ENCODE measurements at regions not wholly inside any gene's neighbourhood (a gene's known extent, or its start where the extent isn't known, plus 50 kb on each side); places are given as distances from the start of the nearest gene placed in this dataset.
"Not testable (repeated sequence)": the region's sequence is repeated elsewhere in the genome, so short reads cannot be mapped to it uniquely, and the experiment has no call there.

DNA sequence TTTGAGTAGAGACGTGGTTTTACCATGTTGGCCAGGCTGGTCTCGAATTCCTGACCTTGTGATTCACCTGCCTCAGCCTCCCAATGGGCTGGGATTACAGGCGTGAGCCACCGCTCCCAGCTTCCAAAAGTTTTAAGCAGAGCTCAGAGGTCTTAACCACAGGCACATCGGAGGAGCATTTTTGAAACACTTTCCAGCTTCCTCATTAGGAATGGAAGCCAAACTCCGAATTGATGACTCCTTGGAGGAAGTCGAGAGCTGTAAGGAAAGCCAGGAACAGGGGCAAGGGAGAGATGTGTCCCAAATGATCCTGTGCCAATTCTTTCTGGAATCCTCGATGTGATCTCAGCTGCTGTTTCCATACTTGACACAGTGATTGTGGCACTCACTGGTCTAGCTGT, 56.2 kb upstream of the CCZ1B start:
- H3K4me3 ChIP-seq (ENCODE audit: low read length); DNase-seq (ENCODE audit: low read depth, low spot score): not testable (repeated sequence)

DNA sequence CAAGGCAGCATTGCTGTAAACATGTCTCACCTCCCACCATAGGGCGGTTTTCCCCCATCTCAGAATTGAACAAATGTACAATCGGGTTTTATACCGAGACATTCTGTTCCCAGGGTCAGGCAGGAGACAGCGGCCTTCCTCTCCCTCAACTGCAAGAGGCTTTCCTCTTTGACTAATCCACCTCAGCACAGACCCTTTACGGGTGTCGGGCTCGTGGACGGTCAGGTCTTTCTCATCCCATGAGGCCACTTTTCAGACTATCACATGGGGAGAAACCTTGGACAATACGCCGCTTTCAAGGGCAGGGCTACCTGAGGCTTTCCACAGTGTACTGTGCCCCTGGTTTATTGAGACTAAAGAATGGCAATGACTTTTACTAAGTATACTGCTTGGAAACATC, 57.7 kb upstream of the CCZ1B start:
- not testable (repeated sequence) for DNase-seq (ENCODE audit: low read depth, low spot score)

DNA sequence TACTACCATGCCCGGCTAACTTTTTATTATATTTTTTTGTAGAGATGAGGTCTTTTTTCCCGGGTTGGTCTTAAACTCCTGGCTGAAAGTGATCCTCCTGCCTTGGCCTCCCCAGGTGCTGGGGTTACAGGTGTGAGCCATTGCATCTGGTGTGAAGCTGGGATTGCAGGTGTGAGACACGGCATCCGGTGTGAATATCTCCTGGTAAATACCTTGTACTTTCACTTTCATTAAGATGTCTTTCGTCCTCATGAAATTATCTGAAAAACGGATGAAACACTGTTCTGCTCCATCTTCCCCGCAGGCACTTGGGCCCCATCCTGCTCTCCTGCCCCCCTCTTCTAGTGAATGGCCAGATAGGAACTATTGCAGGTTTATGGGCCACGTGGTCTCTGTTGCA, 60.1 kb upstream of the CCZ1B start:
- DNase-seq (ENCODE audit: low read depth, low spot score) = no peak
- H3K4me3 ChIP-seq (ENCODE audit: low read length) = no peak overlapping the region

More for the DNA sequence above, 57.7 kb upstream of the CCZ1B start:
- H3K4me3 ChIP-seq (ENCODE audit: low read length) = not testable (repeated sequence)

DNA sequence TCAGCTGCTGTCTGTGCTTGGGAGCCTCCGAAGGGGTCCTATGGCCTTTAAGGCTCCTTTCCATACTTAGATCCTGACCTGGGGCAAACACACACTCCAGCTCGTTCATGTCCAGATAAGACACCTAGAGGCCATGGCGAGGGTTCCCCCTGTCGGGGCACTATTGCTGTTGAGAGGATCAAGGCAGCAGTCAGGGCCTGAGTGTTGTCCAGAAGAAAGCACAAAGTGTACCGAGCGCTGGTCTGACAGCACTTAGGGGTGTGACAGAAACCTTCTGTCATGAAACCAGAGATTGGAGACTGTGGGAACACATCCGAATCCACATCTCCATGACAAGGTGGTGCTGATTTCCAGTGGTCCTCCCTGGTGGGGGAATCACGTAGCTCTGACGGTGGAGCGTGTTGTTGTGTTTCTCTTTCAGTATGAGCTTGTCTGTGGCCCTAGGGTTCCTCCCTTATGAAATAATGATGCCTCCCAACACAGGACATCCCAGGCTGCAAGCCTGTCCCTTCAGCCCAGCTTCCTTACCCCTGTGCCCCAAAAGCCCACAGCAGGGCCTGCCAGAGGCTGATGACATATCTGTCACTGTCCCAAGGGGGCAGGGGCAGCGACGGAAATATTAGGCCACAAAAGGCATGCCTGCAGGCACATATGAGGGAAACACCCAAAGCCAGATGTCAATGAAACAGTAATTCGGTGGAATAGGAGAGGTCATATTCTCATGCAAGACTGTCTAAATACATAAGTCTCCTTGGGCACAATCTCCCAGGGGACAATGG, 62.4 kb upstream of the CCZ1B start:
- DNase-seq (ENCODE audit: low read depth, low spot score); H3K4me3 ChIP-seq (ENCODE audit: low read length): not testable (repeated sequence)

DNA sequence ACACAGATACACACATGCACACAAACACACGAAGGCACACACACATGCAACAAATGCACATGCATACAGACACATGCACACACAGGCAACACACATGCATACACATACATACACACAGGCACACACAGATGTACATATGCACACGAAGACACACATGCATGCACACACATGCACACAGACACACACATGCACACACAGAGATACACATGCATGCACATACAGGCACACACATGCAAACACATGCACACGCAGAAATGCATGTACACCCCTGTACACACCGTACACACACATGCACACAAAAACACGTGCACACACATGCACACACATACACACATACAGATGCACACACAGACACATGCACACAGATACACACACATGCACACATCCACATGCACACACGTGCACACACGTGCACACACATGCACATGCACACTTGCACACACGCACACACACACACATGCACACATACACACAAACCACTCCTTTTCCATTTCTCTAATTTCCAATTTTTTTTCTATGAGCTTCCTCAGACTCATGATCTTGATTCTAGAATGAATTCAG, 63.3 kb upstream of the CCZ1B start:
- DNase-seq (ENCODE audit: low read depth, low spot score) = no peak
- H3K4me3 ChIP-seq (ENCODE audit: low read length) = no peak overlapping the region

DNA sequence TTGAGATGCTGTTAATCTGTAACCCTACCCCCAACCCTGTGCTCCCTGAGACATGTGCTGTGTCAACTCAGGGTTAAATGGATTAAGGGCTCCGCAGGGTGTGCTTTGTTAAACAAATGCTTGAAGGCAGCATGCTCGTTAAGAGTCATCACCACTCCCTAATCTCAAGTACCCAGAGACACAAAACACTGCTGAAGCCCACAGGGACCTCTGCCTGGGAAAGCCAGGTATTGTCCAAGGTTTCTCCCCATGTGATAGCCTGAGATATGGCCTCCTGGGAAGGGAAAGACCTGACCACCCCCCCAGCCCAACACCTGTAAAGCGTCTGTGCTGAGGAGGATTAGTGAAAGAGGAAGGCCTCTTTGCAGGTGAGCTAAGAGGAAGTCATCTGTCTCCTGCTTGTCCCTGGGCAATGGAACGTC, 76.0 kb upstream of the CCZ1B start:
- DNase-seq (ENCODE audit: low read depth, low spot score); H3K4me3 ChIP-seq (ENCODE audit: low read length): not testable (repeated sequence)

DNA sequence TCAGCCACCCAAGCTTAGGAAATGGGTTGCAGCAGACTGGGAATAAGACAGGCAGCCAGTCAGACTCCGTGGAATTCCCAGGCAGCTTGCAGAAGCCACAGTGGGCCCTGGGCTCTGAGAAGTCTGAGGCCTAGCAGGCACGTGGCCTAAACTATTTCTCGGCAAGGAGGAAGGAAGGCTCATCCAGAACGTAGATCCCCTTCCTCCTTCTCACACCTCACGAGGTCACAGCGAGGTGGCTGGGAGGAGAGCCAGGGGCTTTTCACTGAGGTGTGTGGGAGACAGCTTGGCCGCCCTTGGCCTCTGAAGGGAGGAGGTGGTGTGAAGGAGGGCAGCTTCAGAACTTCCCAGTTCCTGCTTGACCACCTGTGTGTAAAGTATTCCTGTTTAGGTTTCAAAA, 77.2 kb upstream of the CCZ1B start:
- not testable (repeated sequence) for H3K4me3 ChIP-seq (ENCODE audit: low read length); DNase-seq (ENCODE audit: low read depth, low spot score)

DNA sequence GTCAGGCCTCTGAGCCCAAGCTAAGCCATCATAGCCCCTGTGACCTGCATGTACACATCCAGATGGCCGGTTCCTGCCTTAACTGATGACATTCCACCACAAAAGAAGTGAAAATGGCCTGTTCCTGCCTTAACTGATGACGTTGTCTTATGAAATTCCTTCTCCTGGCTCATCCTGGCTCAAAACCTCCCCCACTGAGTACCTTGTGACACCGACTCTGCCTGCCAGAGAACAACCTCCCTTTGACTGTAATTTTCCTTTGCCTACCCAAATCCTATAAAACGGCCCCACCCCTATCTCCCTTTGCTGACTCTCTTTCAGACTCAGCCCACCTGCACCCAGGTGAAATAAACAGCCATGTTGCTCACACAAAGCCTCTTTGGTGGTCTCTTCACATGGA, 77.7 kb upstream of the CCZ1B start:
- H3K4me3 ChIP-seq (ENCODE audit: low read length); DNase-seq (ENCODE audit: low read depth, low spot score): not testable (repeated sequence)

DNA sequence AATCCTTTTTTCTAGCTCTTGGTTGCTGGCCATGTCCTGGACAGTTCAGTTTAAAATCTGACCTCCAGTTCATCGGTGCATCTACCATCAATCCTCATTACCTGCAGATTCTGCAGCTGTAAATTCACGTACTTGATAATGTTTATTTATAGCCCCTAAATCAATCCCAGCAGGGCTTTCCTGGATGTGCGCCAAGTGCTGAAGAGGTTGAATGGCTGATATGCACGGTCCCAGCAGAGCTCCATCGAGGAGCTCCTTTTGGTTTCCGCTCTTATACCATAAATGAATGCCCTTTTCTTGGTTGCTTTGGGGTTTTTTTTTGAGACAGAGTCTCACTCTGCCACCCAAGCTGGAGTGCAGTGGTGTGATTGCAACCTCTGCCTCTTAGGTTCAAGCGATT, 91.2 kb upstream of the CCZ1B start:
- no peak overlapping the region for H3K4me3 ChIP-seq (ENCODE audit: low read length)
- no peak for DNase-seq (ENCODE audit: low read depth, low spot score)

DNA sequence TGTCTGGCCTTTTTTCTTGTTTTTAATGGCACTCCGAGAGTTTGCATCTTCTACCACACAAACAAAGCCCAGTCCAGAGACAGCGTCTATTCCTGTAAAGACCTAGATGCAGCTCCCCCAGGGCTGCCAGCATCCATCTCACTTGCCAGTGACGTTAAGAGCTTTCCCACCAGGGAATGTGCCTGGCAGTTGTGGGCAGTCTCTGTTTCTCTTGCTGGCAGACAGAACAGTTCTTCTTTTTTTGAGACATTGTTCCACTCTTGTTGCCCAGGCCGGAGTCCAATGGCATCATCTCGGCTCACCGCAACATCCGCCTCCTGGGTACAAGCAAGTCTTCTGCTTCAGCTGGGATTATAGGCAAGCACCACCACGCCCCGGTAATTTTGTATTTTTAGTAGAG, 93.1 kb upstream of the CCZ1B start:
- H3K4me3 ChIP-seq (ENCODE audit: low read length); DNase-seq (ENCODE audit: low read depth, low spot score): not testable (repeated sequence)

DNA sequence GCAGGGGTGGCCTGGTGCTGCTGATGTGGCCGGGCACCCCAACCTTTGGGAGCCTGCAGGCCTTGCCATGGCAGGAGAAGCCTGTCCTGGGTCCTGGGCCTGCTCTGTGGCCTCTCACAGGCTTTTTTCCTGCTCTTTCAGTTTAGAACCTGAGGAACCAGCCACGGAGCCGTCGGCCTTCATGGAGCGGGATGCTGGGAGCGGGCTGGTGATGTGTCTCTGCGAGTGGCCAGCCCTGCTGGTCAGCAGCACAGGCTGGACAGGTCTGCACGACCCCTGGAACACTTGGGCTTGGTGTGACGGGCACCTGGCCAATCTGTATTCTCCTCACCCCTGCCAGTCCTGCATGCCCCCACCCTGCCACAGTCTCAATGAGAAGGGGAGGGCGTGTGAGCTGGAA, 98.4 kb upstream of the CCZ1B start:
- not testable (repeated sequence) for H3K4me3 ChIP-seq (ENCODE audit: low read length)

DNA sequence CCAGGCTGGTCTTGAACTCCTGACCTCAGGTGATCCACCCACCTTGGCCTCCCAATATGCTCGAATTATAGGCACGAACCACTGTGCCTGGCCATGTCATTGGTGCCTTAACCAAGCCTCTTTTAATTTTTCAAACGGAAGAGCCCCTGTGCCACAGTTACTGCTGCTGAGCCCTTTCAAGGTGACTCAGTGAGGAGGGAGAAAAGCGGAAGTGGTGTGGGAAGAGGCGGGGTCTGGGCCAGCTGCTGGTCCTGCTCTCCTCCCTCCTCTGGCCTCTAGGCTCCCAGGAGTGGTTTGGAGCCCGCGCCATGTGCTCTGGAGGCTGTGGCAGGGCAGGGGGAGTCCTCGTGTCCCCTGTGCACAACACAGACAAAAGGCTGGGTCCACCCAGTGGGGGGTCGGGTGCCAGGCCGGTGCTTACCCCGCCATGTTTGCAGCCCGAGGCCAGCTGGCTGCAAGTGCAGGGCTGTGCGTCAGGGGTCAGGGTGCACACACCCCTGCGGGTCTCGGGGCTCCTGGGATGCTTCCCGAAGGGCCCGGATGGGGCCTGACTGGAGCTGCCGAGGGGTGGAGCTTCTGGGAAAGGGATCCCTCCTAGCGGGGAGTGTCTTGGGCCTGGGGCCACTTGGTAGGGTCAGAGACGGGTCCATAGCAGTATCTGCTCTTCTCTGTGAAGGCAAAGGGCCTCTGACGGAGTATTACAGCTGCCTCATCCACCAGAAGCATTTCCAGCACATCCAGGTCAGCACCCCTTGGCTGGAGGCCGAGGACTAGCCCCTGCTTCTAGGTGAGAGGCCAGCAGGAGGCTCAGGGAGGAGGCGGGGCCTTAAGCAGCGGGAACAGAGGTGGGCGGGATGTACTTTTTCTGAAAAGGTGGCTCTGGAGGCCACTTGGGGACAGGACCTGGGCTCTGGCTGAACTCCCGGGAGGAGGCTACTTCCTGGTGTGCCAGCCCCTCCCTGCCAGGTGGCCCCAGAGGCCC, 100.4 kb upstream of the CCZ1B start:
- H3K4me3 ChIP-seq (ENCODE audit: low read length); DNase-seq (ENCODE audit: low read depth, low spot score): not testable (repeated sequence)

More for the DNA sequence above, 98.4 kb upstream of the CCZ1B start:
- not testable (repeated sequence) for DNase-seq (ENCODE audit: low read depth, low spot score)

DNA sequence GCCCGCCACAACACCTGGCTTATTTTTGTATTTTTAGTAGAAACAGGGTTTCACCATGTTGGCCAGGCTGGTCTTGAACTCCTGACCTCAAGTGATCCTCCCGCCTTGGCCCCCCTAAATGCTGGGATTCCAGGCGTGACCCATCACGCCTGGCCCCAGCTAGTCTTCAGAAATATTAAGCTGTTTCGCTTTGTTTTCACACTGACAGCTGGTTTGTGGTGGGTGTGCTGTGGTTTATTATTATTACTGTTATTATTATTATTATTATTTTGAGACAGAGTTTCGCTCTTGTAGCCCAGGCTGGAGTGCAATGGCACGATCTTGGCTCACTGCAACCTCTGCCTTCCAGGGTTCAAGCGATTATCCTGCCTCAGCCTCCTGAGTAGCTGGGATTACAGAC, 101.6 kb upstream of the CCZ1B start:
- not testable (repeated sequence) for DNase-seq (ENCODE audit: low read depth, low spot score); H3K4me3 ChIP-seq (ENCODE audit: low read length)

DNA sequence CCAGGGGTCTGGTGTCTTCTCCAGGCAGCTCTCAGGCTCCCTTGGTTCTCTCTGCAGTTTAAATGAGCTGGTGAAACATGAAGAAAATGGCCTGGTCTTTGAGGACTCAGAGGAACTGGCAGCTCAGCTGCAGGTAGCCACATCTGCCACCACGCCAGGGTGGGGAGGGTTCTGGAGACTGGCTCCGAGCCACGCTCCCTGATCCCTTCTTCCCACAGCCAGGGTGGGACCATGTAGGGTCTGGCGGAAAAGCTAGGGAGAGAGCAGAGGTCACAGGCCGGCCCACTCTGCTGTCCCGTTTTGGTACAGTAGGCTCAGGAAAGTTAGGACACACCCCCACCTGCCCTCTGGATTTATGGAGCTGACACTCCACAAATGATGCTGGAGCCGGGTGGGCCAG, 103.5 kb upstream of the CCZ1B start:
- DNase-seq (ENCODE audit: low read depth, low spot score); H3K4me3 ChIP-seq (ENCODE audit: low read length): not testable (repeated sequence)

DNA sequence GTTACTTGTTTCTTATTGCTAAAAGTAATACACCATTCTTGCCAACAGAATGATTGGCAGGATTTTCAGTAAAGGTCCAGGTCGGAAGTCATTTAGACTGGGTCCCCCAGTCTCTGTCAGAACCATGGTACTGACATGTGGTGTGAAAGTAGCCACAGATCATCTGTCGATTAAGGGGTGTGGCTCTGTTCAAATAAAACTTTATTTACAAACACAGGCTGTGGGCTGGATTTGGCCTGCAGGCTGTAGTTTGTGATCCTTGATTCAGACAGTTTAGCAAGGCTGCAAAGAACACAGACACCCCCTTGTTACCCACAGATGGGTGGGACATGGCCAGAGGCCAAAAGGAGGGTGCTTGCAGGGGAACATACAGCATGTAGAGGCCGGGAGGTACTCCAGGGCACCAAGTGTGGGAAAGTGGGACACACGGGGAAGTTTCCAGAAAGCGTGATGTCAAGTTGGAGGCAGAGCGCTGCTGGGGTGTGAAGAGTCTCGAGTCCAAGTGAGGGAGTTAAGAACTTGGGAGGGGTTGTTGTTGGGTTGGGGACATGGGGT, 104.1 kb upstream of the CCZ1B start:
- H3K4me3 ChIP-seq (ENCODE audit: low read length); DNase-seq (ENCODE audit: low read depth, low spot score): not testable (repeated sequence)

DNA sequence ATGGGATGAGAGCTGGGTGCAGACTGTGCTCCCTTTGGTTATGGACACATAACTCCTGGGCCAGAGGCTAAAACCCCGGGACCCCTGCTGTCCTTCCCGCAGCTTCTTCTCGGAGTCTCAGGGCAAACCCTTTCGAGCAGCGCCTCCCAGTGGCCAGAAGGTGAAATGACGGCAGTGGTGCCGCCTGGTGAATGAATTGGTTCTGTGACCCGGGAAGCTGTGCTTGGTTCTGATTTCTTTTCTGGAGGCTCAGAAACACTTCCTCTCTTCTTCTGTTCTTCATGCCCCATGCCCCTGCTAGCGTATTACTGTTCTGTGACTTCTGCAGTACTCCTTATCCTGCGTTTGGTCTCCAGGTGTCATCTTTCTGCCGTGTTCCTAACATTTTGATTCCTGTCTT, 104.7 kb upstream of the CCZ1B start:
- not testable (repeated sequence) for DNase-seq (ENCODE audit: low read depth, low spot score); H3K4me3 ChIP-seq (ENCODE audit: low read length)

DNA sequence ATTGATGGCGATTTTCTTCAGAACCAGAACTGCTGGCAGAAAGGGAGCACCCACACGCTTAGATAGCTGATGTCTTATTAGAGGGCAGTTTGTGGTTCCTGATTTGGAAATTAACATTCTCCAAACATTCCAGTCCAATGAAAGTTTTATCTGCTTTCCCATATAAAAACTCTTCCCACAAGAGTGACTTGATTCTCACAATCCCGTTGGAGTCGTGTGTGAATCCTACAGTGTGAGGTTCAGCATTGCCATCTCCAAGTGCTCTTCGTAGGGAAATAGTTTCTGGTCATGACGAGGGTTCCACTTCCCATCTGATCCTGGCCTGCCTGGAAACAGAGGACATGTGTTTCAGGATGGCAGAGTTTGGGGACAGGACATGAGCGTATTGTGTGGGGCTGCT, 105.4 kb upstream of the CCZ1B start:
- not testable (repeated sequence) for DNase-seq (ENCODE audit: low read depth, low spot score); H3K4me3 ChIP-seq (ENCODE audit: low read length)

DNA sequence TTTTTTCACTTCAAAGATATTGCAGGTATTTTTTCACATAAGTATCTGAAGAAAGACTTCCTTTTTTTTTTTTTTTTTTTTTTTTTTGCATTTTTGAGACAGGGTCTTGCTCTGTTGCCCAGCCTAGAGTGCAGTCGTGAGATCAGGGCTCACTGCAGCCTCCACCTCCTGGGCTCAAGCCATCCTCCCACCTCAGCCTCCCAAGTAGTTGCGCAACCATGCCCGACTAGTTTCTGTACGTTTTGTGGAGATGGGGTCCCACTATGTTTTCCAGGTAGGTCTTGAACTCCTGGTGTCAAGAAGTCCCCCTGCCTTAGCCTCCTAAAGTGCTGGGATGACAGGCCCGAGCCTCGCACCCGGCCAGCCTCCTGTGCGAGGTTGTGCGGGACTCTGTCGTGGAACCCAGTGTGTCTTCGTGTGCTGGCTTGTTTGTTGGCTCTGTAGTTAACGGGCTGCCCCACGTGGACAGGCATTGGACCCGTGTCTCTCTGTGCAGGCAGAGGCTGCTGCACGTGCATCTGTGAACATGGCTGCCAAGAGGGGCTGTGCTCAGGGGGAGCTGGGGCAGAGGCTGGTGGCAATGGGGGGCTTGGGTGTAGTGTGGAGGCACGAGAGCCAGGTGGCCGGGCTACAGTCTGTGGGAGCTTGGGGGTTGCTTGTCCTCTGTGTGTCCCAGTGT, 108.0 kb upstream of the CCZ1B start:
- DNase-seq (ENCODE audit: low read depth, low spot score); H3K4me3 ChIP-seq (ENCODE audit: low read length): not testable (repeated sequence)

DNA sequence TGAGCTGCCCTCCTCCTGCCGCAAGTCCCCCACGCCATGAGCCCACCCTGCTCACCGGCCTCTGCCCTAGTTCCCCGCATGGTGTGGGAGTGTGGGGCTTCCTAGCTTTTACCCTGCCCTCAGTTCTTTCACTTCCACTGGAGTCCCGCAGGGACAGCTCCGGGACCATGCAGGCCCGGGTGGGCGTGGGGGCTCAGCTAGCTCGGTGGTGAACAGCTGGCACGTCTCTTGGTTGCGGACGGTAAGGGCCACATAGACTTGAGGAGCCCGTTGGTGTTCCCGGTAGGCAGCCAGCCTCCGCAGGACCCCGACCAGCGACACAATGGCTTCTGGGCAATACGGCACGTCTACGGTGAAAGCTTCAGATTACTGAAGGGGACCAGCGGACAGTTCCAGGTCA, 108.9 kb upstream of the CCZ1B start:
- DNase-seq (ENCODE audit: low read depth, low spot score) = no peak
- no peak overlapping the region for H3K4me3 ChIP-seq (ENCODE audit: low read length)
